ENCODE measurements at regions not wholly inside any gene's neighbourhood (a gene's known extent, or its start where the extent isn't known, plus 50 kb on each side); places are given as distances from the start of the nearest gene placed in this dataset.

GRCh38 chr22:48418831-48419230 is 1408.8 kb downstream of the BRD1 start:
- TF ChIP-seq CTCF (IDR thresholded peaks at IDR 0.05) (no peak), ZFX (IDR thresholded peaks at IDR 0.05; ENCODE audit: borderline replicate concordance) (no peak)
